SK-N-SH treated with all-trans-retinoic acid at 6 μM for 48 hours (cell line): ENCODE measurements at regions not wholly inside any gene's neighbourhood (a gene's known extent, or its start where the extent isn't known, plus 50 kb on each side); places are given as distances from the start of the nearest gene placed in this dataset.

Experiments used
- ATAC-seq: fragments of 200-7000 bp; cut with Tn5 transposase; 3 replicates; pipeline ENCODE4 v1.9.1; 2020; ENCODE audit warnings: mild to moderate bottlenecking, moderate library complexity
- ARNTL ChIP-seq: fragments of 450-650 bp; formaldehyde crosslinking; IDR thresholded peaks from 2 replicates; pipeline ENCODE4 v1.5.0; 2020; ENCODE audit warnings: low read depth, mild to moderate bottlenecking, moderate library complexity, borderline replicate concordance
- CREB5 ChIP-seq: fragments of 250-450 bp; sonication (Bioruptor Pico); IDR thresholded peaks from 2 replicates; pipeline ENCODE4 v1.5.1; 2020; ENCODE audit warnings: low read depth, mild to moderate bottlenecking, moderate library complexity
- CSDC2 ChIP-seq: fragments of 250-450 bp; sonication (Bioruptor Pico); IDR thresholded peaks from 2 replicates; pipeline ENCODE4 v1.5.0; 2020; ENCODE audit warnings: mild to moderate bottlenecking, moderate library complexity
- CSRNP3 ChIP-seq: fragments of 250-450 bp; sonication (Bioruptor Pico); IDR thresholded peaks from 2 replicates; pipeline ENCODE4 v1.5.1; 2021; ENCODE audit warnings: mild to moderate bottlenecking, moderate library complexity
- ESRRG ChIP-seq: fragments of 250-450 bp; sonication (Bioruptor Pico); IDR thresholded peaks from 2 replicates; pipeline ENCODE4 v1.6.1; 2021; ENCODE audit warnings: mild to moderate bottlenecking
- GLIS3 ChIP-seq: fragments of 250-450 bp; sonication (Bioruptor Pico); IDR thresholded peaks from 2 replicates; pipeline ENCODE4 v1.5.0; 2020; ENCODE audit warnings: mild to moderate bottlenecking, moderate library complexity
- ISL1 ChIP-seq: fragments of 250-450 bp; sonication (Bioruptor Pico); IDR thresholded peaks from 2 replicates; pipeline ENCODE4 v2.1.2; 2022; ENCODE audit warnings: mild to moderate bottlenecking, moderate library complexity
- OSR1 ChIP-seq: fragments of 250-450 bp; sonication (Bioruptor Pico); IDR thresholded peaks from 2 replicates; pipeline ENCODE4 v1.8.0; 2022; ENCODE audit warnings: moderate library complexity, mild to moderate bottlenecking, inconsistent platforms
- PATZ1 ChIP-seq: fragments of 250-450 bp; sonication (Bioruptor Pico); IDR thresholded peaks from 2 replicates; pipeline ENCODE4 v1.8.0; 2020; ENCODE audit warnings: mild to moderate bottlenecking, moderate library complexity, borderline replicate concordance
- PPARA ChIP-seq: fragments of 250-450 bp; sonication (Bioruptor Pico); IDR thresholded peaks from 2 replicates; pipeline ENCODE4 v1.5.0; 2020; ENCODE audit warnings: mild to moderate bottlenecking, borderline replicate concordance
- SNAI2 ChIP-seq: fragments of 250-450 bp; sonication (Bioruptor Pico); IDR thresholded peaks from 2 replicates; pipeline ENCODE4 v1.5.0; 2020; ENCODE audit warnings: mild to moderate bottlenecking, moderate library complexity
- TCF4 ChIP-seq: fragments of 250-450 bp; sonication (Bioruptor Pico); IDR thresholded peaks from 2 replicates; pipeline ENCODE4 v1.8.0; 2021; ENCODE audit warnings: mild to moderate bottlenecking, moderate library complexity, borderline replicate concordance
- TOX ChIP-seq: fragments of 250-450 bp; sonication (Bioruptor Pico); IDR thresholded peaks from 2 replicates; pipeline ENCODE4 v1.8.0; 2021; ENCODE audit warnings: mild to moderate bottlenecking, moderate library complexity, borderline replicate concordance
- TSHZ2 ChIP-seq: fragments of 250-450 bp; sonication (Bioruptor Pico); IDR thresholded peaks from 2 replicates; pipeline ENCODE4 v1.5.0; 2020; ENCODE audit warnings: mild to moderate bottlenecking, moderate library complexity
- ZC3H10 ChIP-seq: fragments of 250-450 bp; sonication (Bioruptor Pico); IDR thresholded peaks from 2 replicates; pipeline ENCODE4 v1.5.1; 2021; ENCODE audit warnings: mild to moderate bottlenecking, moderate library complexity
- ZFP3 ChIP-seq: fragments of 250-450 bp; sonication (Bioruptor Pico); IDR thresholded peaks from 2 replicates; pipeline ENCODE4 v1.5.0; 2020; ENCODE audit warnings: mild to moderate bottlenecking, moderate library complexity
- ZFP30 ChIP-seq: fragments of 450-650 bp; formaldehyde crosslinking; IDR thresholded peaks from 2 replicates; pipeline ENCODE4 v1.5.0; 2022; ENCODE audit warnings: mild to moderate bottlenecking, moderate library complexity
- ZNF565 ChIP-seq: fragments of 450-650 bp; formaldehyde crosslinking; conservative IDR thresholded peaks from 2 replicates; pipeline ENCODE4 v1.5.0; 2020; ENCODE audit warnings: low read depth, mild to moderate bottlenecking, moderate library complexity
- ZNF70 ChIP-seq: fragments of 450-650 bp; formaldehyde crosslinking; IDR thresholded peaks from 2 replicates; pipeline ENCODE4 v1.5.0; 2020; ENCODE audit warnings: mild to moderate bottlenecking, moderate library complexity
- ZNF8 ChIP-seq: fragments of 450-650 bp; formaldehyde crosslinking; IDR thresholded peaks from 2 replicates; pipeline ENCODE4 v1.5.0; 2020; ENCODE audit warnings: mild to moderate bottlenecking, moderate library complexity
- TF ChIP-seq, protein P1 (sequence below): fragments of 250-450 bp; sonication (Bioruptor Pico); IDR thresholded peaks from 2 replicates; pipeline ENCODE4 v1.8.0; 2021; ENCODE audit warnings: low read depth, mild to moderate bottlenecking, moderate library complexity, borderline replicate concordance

- TF ChIP-seq PATZ1 (no peak), ZFP3 (CRISPR knock-in tag) (no peak), GLIS3 (CRISPR knock-in tag) (no peak), ZNF70 (CRISPR knock-in tag) (no peak), CSDC2 (CRISPR knock-in tag) (no peak), ZFP30 (CRISPR knock-in tag) (no peak), ESRRG (CRISPR knock-in tag) (no peak), OSR1 (CRISPR knock-in tag) (no peak), ARNTL (CRISPR knock-in tag) (no peak)
These were observed 474.3 kb upstream of the TOM1L1 start (continued) for GRCh38 chr17:54426296-54426886.

GRCh38 chr17:54435966-54436365, 464.7 kb upstream of the TOM1L1 start:
- no peak for ATAC-seq
- no peak for TF ChIP-seq ISL1 (CRISPR knock-in tag)
- TF ChIP-seq, all 23 proteins: peak for 0

- ATAC-seq = no peak
- TF ChIP-seq TCF4 (CRISPR knock-in tag) (no peak), ZFP3 (CRISPR knock-in tag) (no peak), PPARA (CRISPR knock-in tag) (no peak), TOX (CRISPR knock-in tag) (no peak), OSR1 (CRISPR knock-in tag) (no peak)
These were observed 460.8 kb upstream of the TOM1L1 start for GRCh38 chr17:54439816-54440215.

DNA sequence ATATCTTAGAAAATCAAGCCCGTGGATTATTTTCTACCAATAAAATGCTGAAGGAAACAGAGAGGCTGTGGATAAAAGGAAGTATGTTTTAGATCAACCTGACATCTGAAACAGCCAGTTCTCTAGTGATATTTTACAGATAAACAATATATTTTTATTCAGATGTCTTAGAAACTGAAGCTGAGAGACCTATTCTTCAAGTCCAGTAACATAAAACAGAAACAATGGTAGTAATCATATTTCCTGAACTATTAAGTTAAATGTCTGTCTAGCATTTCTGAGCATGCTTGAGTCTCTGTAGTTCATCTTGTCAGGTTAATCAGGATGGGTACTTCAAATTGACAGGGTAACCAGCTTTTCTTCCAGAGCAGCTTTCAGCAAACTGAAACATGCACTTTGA, 449.6 kb upstream of the TOM1L1 start:
- ATAC-seq = no peak
- TF ChIP-seq PATZ1 (no peak), ZFP30 (CRISPR knock-in tag) (no peak), ZFP3 (CRISPR knock-in tag) (no peak), TCF4 (CRISPR knock-in tag) (no peak), GLIS3 (CRISPR knock-in tag) (no peak), OSR1 (CRISPR knock-in tag) (no peak), ZNF8 (CRISPR knock-in tag) (no peak), ESRRG (CRISPR knock-in tag) (no peak), SNAI2 (no peak), ZNF565 (CRISPR knock-in tag) (no peak), TSHZ2 (CRISPR knock-in tag) (no peak), CSRNP3 (no peak), PPARA (CRISPR knock-in tag) (no peak), CREB5 (no peak), ZC3H10 (CRISPR knock-in tag) (no peak)
- TF ChIP-seq, protein P1, sequence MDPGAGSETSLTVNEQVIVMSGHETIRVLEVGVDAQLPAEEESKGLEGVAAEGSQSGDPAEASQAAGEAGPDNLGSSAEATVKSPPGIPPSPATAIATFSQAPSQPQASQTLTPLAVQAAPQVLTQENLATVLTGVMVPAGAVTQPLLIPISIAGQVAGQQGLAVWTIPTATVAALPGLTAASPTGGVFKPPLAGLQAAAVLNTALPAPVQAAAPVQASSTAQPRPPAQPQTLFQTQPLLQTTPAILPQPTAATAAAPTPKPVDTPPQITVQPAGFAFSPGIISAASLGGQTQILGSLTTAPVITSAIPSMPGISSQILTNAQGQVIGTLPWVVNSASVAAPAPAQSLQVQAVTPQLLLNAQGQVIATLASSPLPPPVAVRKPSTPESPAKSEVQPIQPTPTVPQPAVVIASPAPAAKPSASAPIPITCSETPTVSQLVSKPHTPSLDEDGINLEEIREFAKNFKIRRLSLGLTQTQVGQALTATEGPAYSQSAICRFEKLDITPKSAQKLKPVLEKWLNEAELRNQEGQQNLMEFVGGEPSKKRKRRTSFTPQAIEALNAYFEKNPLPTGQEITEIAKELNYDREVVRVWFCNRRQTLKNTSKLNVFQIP (CRISPR knock-in tag) = no peak
- TF ChIP-seq, all 23 proteins: peak for 0
